ENCODE measurements at regions not wholly inside any gene's neighbourhood (a gene's known extent, or its start where the extent isn't known, plus 50 kb on each side); places are given as distances from the start of the nearest gene placed in this dataset.

DNA sequence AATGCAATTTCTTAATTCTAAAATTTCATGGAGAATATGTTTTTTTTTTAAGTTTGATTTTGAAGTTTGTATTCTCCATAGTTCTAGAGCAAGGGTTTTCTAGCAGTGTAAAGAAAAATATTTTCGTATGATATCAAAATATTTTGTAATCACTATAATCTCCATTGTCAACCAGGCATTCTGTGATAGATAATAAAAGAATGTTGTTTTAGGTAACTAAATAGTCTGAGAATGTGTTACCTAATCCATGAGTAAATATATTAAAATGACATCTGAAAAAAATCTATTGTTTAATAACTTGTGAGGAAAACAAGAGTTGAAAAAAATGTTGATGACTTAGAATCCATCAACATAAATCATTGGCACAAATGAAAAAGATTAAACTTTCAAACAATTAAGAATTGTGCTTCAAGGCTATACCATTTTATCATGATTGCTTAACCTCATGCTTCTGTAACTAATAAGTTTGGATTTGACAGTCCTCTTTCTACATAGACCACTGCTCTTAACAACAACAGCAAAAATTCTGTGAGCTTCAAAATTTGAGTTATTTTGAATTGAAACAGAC is 2211.8 kb downstream of the LRRC4C start:
- Histone ChIP-seq H3K4me1 (ENCODE audit: control insufficient read depth, insufficient read depth, low read length) (no peaks in the 10 kb centered on the region), H3K9me3 (ENCODE audit: control insufficient read depth, low read length) (peaks cover 33% of the 10 kb centered on the region), H3K27ac (ENCODE audit: low read depth, low read length) (no peak overlapping the region), H3K4me3 (ENCODE audit: low read length) (peak overlapping the region; percentile 43), H3K27me3 (ENCODE audit: control insufficient read depth, insufficient read depth, low read length, poor library complexity, severe bottlenecking) (no peaks in the 10 kb centered on the region), H3K9ac (ENCODE audit: extremely low read depth, low read length, poor library complexity, severe bottlenecking) (no peak overlapping the region), H3K36me3 (ENCODE audit: control insufficient read depth, insufficient read depth, low read length) (no peaks in the 10 kb centered on the region)
- no CpG with 5 or more reads among the region's 1 CpG for WGBS, 2 experiments (ENCODE audit: insufficient coverage in 1 of 2, insufficient read length in 1 of 2)
- H3K27ac Mint-ChIP-seq, result no peak overlapping the region
- H3K36me3 Mint-ChIP-seq (ENCODE audit: low read depth), result no peaks in the 10 kb centered on the region
- peaks cover 9% of the 10 kb centered on the region for H3K9me3 Mint-ChIP-seq
- no peaks in the 10 kb centered on the region for H3K27me3 Mint-ChIP-seq (ENCODE audit: insufficient read depth)
- TF ChIP-seq CTCF (conservative IDR thresholded peaks at IDR 0.05), result no peak
- no peak for DNase-seq
- no peaks in the 10 kb centered on the region for H3K4me1 Mint-ChIP-seq
- H3K4me3 Mint-ChIP-seq, result no peak overlapping the region

- Mint-ChIP-seq H3K4me3 (no peak overlapping the region), H3K36me3 (ENCODE audit: low read depth) (no peaks in the 10 kb centered on the region), H3K9me3 (peaks cover 2% of the 10 kb centered on the region), H3K4me1 (no peaks in the 10 kb centered on the region), H3K27me3 (ENCODE audit: insufficient read depth) (no peaks in the 10 kb centered on the region), H3K27ac (no peak overlapping the region)
- no peaks in the 10 kb centered on the region for H3K36me3 ChIP-seq (ENCODE audit: control insufficient read depth, insufficient read depth, low read length)
- DNase-seq, result no peak
- H3K9me3 ChIP-seq (ENCODE audit: control insufficient read depth, low read length), result no peaks in the 10 kb centered on the region
- H3K9ac ChIP-seq (ENCODE audit: extremely low read depth, low read length, poor library complexity, severe bottlenecking), result no peak overlapping the region
- H3K27ac ChIP-seq (ENCODE audit: low read depth, low read length), result no peak overlapping the region
- H3K4me1 ChIP-seq (ENCODE audit: control insufficient read depth, insufficient read depth, low read length), result no peaks in the 10 kb centered on the region
- no peak for TF ChIP-seq CTCF (conservative IDR thresholded peaks at IDR 0.05)
- H3K27me3 ChIP-seq (ENCODE audit: control insufficient read depth, insufficient read depth, low read length, poor library complexity, severe bottlenecking), result no peaks in the 10 kb centered on the region
- H3K4me3 ChIP-seq (ENCODE audit: low read length), result no peak overlapping the region
- whole genome bisulfite sequencing, 2 experiments (ENCODE audit: insufficient coverage in 1 of 2, insufficient read length in 1 of 2), result 94% methylated on average over 2 of the region's 3 CpGs; no CpG with 5 or more reads in 1 of the 2 experiments
Measured at GRCh38 chr11:39239553-39239952, 2219.9 kb downstream of the LRRC4C start.

GRCh38 chr11:39236916-39237315 is 2222.5 kb downstream of the LRRC4C start:
- no peaks in the 10 kb centered on the region for H3K27me3 ChIP-seq (ENCODE audit: control insufficient read depth, insufficient read depth, low read length, poor library complexity, severe bottlenecking)
- H3K4me3 ChIP-seq (ENCODE audit: low read length), result no peak overlapping the region
- Mint-ChIP-seq H3K4me1 (no peaks in the 10 kb centered on the region), H3K36me3 (ENCODE audit: low read depth) (no peaks in the 10 kb centered on the region), H3K9me3 (peaks cover 6% of the 10 kb centered on the region), H3K27ac (no peak overlapping the region), H3K27me3 (ENCODE audit: insufficient read depth) (no peaks in the 10 kb centered on the region), H3K4me3 (no peak overlapping the region)
- H3K36me3 ChIP-seq (ENCODE audit: control insufficient read depth, insufficient read depth, low read length), result no peaks in the 10 kb centered on the region
- no peak overlapping the region for H3K9ac ChIP-seq (ENCODE audit: extremely low read depth, low read length, poor library complexity, severe bottlenecking)
- no peak for TF ChIP-seq CTCF (conservative IDR thresholded peaks at IDR 0.05)
- DNase-seq, result no peak
- WGBS, 2 experiments (ENCODE audit: insufficient coverage in 1 of 2, insufficient read length in 1 of 2), result 100% methylated on average over 1 of the region's 1 CpG; no CpG with 5 or more reads in 1 of the 2 experiments
- no peaks in the 10 kb centered on the region for H3K9me3 ChIP-seq (ENCODE audit: control insufficient read depth, low read length)
- H3K27ac ChIP-seq (ENCODE audit: low read depth, low read length), result no peak overlapping the region
- no peaks in the 10 kb centered on the region for H3K4me1 ChIP-seq (ENCODE audit: control insufficient read depth, insufficient read depth, low read length)
